ENCODE measurements at regions not wholly inside any gene's neighbourhood (a gene's known extent, or its start where the extent isn't known, plus 50 kb on each side); places are given as distances from the start of the nearest gene placed in this dataset.
"Not testable (repeated sequence)": the region's sequence is repeated elsewhere in the genome, so short reads cannot be mapped to it uniquely, and the experiment has no call there.

GRCh38 chr11:22467741-22468140 lies 129.6 kb downstream of the SLC17A6 start:
- no peaks in the 10 kb centered on the region for H3K36me3 Mint-ChIP-seq
- H3K4me1 Mint-ChIP-seq, result no peaks in the 10 kb centered on the region
- no peaks in the 10 kb centered on the region for H3K9me3 Mint-ChIP-seq
- no peak overlapping the region for H3K27ac Mint-ChIP-seq
- no peak overlapping the region for H3K4me3 Mint-ChIP-seq
- H3K27me3 Mint-ChIP-seq, result peaks cover 6% of the 10 kb centered on the region

- H3K9me3 Mint-ChIP-seq, result no peaks in the 10 kb centered on the region
- no peak overlapping the region for H3K4me3 Mint-ChIP-seq
- no peaks in the 10 kb centered on the region for H3K4me1 Mint-ChIP-seq
- no peak overlapping the region for H3K27ac Mint-ChIP-seq
- H3K36me3 Mint-ChIP-seq, result no peaks in the 10 kb centered on the region
- H3K27me3 Mint-ChIP-seq, result peaks cover 6% of the 10 kb centered on the region
Observed at GRCh38 chr11:22467248-22467647, 129.1 kb downstream of the SLC17A6 start.

GRCh38 chr11:22466809-22467208 lies 128.6 kb downstream of the SLC17A6 start:
- H3K27me3 Mint-ChIP-seq, result peaks cover 6% of the 10 kb centered on the region
- H3K9me3 Mint-ChIP-seq, result no peaks in the 10 kb centered on the region
- H3K4me3 Mint-ChIP-seq, result no peak overlapping the region
- H3K36me3 Mint-ChIP-seq, result no peaks in the 10 kb centered on the region
- no peak overlapping the region for H3K27ac Mint-ChIP-seq
- no peaks in the 10 kb centered on the region for H3K4me1 Mint-ChIP-seq

- no peak overlapping the region for H3K27ac Mint-ChIP-seq
- H3K27me3 Mint-ChIP-seq, result peaks cover 6% of the 10 kb centered on the region
- no peaks in the 10 kb centered on the region for H3K36me3 Mint-ChIP-seq
- no peak overlapping the region for H3K4me3 Mint-ChIP-seq
- H3K9me3 Mint-ChIP-seq, result no peaks in the 10 kb centered on the region
- H3K4me1 Mint-ChIP-seq, result no peaks in the 10 kb centered on the region
Observed at GRCh38 chr11:22466351-22466750, 128.2 kb downstream of the SLC17A6 start.

- Mint-ChIP-seq H3K27ac (no peak overlapping the region), H3K4me1 (no peaks in the 10 kb centered on the region), H3K9me3 (no peaks in the 10 kb centered on the region), H3K36me3 (no peaks in the 10 kb centered on the region), H3K27me3 (peaks cover 6% of the 10 kb centered on the region), H3K4me3 (no peak overlapping the region)
Observed at GRCh38 chr11:22465620-22466019, 127.4 kb downstream of the SLC17A6 start.

GRCh38 chr11:22461626-22462025 lies 123.4 kb downstream of the SLC17A6 start:
- Mint-ChIP-seq H3K27ac (no peak overlapping the region), H3K36me3 (no peaks in the 10 kb centered on the region), H3K4me1 (no peaks in the 10 kb centered on the region), H3K9me3 (no peaks in the 10 kb centered on the region), H3K27me3 (peaks cover 4% of the 10 kb centered on the region), H3K4me3 (no peak overlapping the region)

- H3K27ac Mint-ChIP-seq, result no peak overlapping the region
- no peaks in the 10 kb centered on the region for H3K4me1 Mint-ChIP-seq
- no peaks in the 10 kb centered on the region for H3K36me3 Mint-ChIP-seq
- H3K9me3 Mint-ChIP-seq, result no peaks in the 10 kb centered on the region
- no peak overlapping the region for H3K4me3 Mint-ChIP-seq
- H3K27me3 Mint-ChIP-seq, result peaks cover 6% of the 10 kb centered on the region
Observed at GRCh38 chr11:22460181-22460580, 122.0 kb downstream of the SLC17A6 start.

GRCh38 chr11:22459048-22459447 lies 120.9 kb downstream of the SLC17A6 start:
- Mint-ChIP-seq H3K4me1 (no peaks in the 10 kb centered on the region), H3K27me3 (peaks cover 7% of the 10 kb centered on the region), H3K9me3 (no peaks in the 10 kb centered on the region), H3K4me3 (no peak overlapping the region), H3K36me3 (no peaks in the 10 kb centered on the region), H3K27ac (no peak overlapping the region)

GRCh38 chr11:22458161-22458560 lies 120.0 kb downstream of the SLC17A6 start:
- Mint-ChIP-seq H3K27ac (no peak overlapping the region), H3K27me3 (peaks cover 8% of the 10 kb centered on the region), H3K9me3 (no peaks in the 10 kb centered on the region), H3K36me3 (no peaks in the 10 kb centered on the region), H3K4me3 (no peak overlapping the region), H3K4me1 (no peaks in the 10 kb centered on the region)

- H3K9me3 Mint-ChIP-seq, result no peaks in the 10 kb centered on the region
- no peak overlapping the region for H3K4me3 Mint-ChIP-seq
- no peaks in the 10 kb centered on the region for H3K4me1 Mint-ChIP-seq
- H3K36me3 Mint-ChIP-seq, result no peaks in the 10 kb centered on the region
- H3K27me3 Mint-ChIP-seq, result peaks cover 8% of the 10 kb centered on the region
- H3K27ac Mint-ChIP-seq, result no peak overlapping the region
Observed at GRCh38 chr11:22456993-22457762, 119.0 kb downstream of the SLC17A6 start.

- Mint-ChIP-seq H3K4me3 (no peak overlapping the region), H3K27me3 (peaks cover 5% of the 10 kb centered on the region), H3K4me1 (no peaks in the 10 kb centered on the region), H3K36me3 (no peaks in the 10 kb centered on the region), H3K9me3 (no peaks in the 10 kb centered on the region), H3K27ac (no peak overlapping the region)
Observed at GRCh38 chr11:22454461-22455090, 116.4 kb downstream of the SLC17A6 start.

- peaks cover 4% of the 10 kb centered on the region for H3K27me3 Mint-ChIP-seq
- no peak overlapping the region for H3K27ac Mint-ChIP-seq
- no peaks in the 10 kb centered on the region for H3K4me1 Mint-ChIP-seq
- no peaks in the 10 kb centered on the region for H3K36me3 Mint-ChIP-seq
- no peaks in the 10 kb centered on the region for H3K9me3 Mint-ChIP-seq
- no peak overlapping the region for H3K4me3 Mint-ChIP-seq
Observed at GRCh38 chr11:22449441-22449840, 111.3 kb downstream of the SLC17A6 start.

- Mint-ChIP-seq H3K9me3 (no peaks in the 10 kb centered on the region), H3K27ac (no peak overlapping the region), H3K36me3 (no peaks in the 10 kb centered on the region), H3K27me3 (peaks cover 3% of the 10 kb centered on the region), H3K4me1 (no peaks in the 10 kb centered on the region), H3K4me3 (no peak overlapping the region)
Observed at GRCh38 chr11:22444076-22444475, 105.9 kb downstream of the SLC17A6 start.

GRCh38 chr11:22441831-22442230 lies 103.7 kb downstream of the SLC17A6 start:
- no peaks in the 10 kb centered on the region for H3K36me3 Mint-ChIP-seq
- no peak overlapping the region for H3K4me3 Mint-ChIP-seq
- no peaks in the 10 kb centered on the region for H3K9me3 Mint-ChIP-seq
- H3K27me3 Mint-ChIP-seq, result peaks cover 3% of the 10 kb centered on the region
- no peak overlapping the region for H3K27ac Mint-ChIP-seq
- H3K4me1 Mint-ChIP-seq, result no peaks in the 10 kb centered on the region

GRCh38 chr11:22435582-22435981 lies 97.4 kb downstream of the SLC17A6 start:
- not testable (repeated sequence) for H3K9me3 Mint-ChIP-seq, H3K4me3 Mint-ChIP-seq, H3K36me3 Mint-ChIP-seq, H3K27ac Mint-ChIP-seq
- Mint-ChIP-seq H3K4me1 (peaks cover 16% of the 10 kb centered on the region), H3K27me3 (peaks cover 24% of the 10 kb centered on the region)

- Mint-ChIP-seq H3K36me3 (no peaks in the 10 kb centered on the region), H3K9me3 (peaks cover 4% of the 10 kb centered on the region), H3K4me1 (peaks cover 16% of the 10 kb centered on the region), H3K4me3 (no peak overlapping the region), H3K27ac (no peak overlapping the region), H3K27me3 (peaks cover 31% of the 10 kb centered on the region)
Observed at GRCh38 chr11:22433517-22433916, 95.3 kb downstream of the SLC17A6 start.

Data from activated naive CD4-positive, alpha-beta T cell treated with anti-CD3 and anti-CD28 coated beads, Interleukin-2, amount 50 U/mL, for 24 hours (primary cell).